ENCODE measurements at regions not wholly inside any gene's neighbourhood (a gene's known extent, or its start where the extent isn't known, plus 50 kb on each side); places are given as distances from the start of the nearest gene placed in this dataset.

DNA sequence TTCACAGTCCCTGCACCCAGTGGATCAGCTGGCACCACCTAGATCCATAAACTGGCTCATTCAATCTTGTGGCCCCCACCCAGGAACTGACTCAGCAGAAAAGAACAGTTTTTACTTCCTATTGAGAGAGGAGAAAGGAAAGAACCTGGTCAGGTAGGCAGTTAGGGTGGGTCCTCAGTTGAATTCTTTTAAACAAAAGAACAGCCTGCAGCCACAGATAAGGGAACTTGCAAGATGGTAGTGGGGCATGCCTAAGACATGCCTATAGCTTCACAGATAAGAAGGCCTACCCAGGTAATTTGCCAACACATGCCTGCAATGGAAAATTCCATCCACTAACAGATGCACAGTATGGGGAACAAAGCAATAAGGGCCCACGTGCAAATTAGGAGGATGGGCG lies 86.7 kb upstream of the NLGN4Y start:
- no peak overlapping the region for H3K9ac ChIP-seq (ENCODE audit: low read length)
- H3K4me3 ChIP-seq (ENCODE audit: control extremely low read depth in 1 of 5, extremely low read depth in 1 of 5, insufficient read depth in 1 of 5, low read depth in 2 of 5, low read length in 4 of 5): no peak overlapping the region
- H3K9me3 ChIP-seq (ENCODE audit: control extremely low read depth in 1 of 3, control insufficient read depth in 2 of 3, insufficient read depth in 1 of 3, low read length in 2 of 3): no peaks in the 10 kb centered on the region
- H3K36me3 ChIP-seq (replicated peaks in 1 of 2; ENCODE audit: control extremely low read depth in 1 of 2, control insufficient read depth in 1 of 2, extremely low read depth in 1 of 2, insufficient read depth in 2 of 2, low read length in 1 of 2): no peaks in the 10 kb centered on the region
- H3K4me1 Mint-ChIP-seq: no peaks in the 10 kb centered on the region
- CTCF ChIA-PET: no interaction called here
- H3K4me1 ChIP-seq (ENCODE audit: control insufficient read depth in 2 of 2, insufficient read depth in 2 of 2, low read length in 2 of 2): no peaks in the 10 kb centered on the region
- no peak overlapping the region for H3K27ac ChIP-seq (ENCODE audit: low read length in 2 of 2)
- intact Hi-C loops (cut with micrococcal nuclease): no loop called here
- ATAC-seq (ENCODE audit: low read depth) (no peak), DNase-seq (no peak)
- no peaks in the 10 kb centered on the region for H3K9me3 Mint-ChIP-seq (ENCODE audit: insufficient read depth)
- H3K27ac Mint-ChIP-seq: no peak overlapping the region
- H3K79me2 ChIP-seq (ENCODE audit: control insufficient read depth, insufficient read depth, low read length): no peaks in the 10 kb centered on the region
- no CpG with 5 or more reads among the region's 2 CpGs for WGBS (ENCODE audit: insufficient coverage)
- H2AFZ ChIP-seq (ENCODE audit: insufficient read depth, low read depth, low read length, poor library complexity, severe bottlenecking): no peak overlapping the region
- POLR2A ChIA-PET: no interaction called here
- H3K27me3 Mint-ChIP-seq: no peaks in the 10 kb centered on the region
- H4K20me1 ChIP-seq (ENCODE audit: control insufficient read depth, insufficient read depth, low read length, poor library complexity, severe bottlenecking): no peaks in the 10 kb centered on the region
- H3K4me3 Mint-ChIP-seq: no peak overlapping the region
- H3K27me3 ChIP-seq (replicated peaks in 1 of 4; ENCODE audit: control extremely low read depth in 1 of 4, control insufficient read depth in 3 of 4, insufficient read depth in 4 of 4, low read length in 3 of 4): no peaks in the 10 kb centered on the region
- no peak overlapping the region for H3K4me2 ChIP-seq (replicated peaks; ENCODE audit: low read depth, low read length, poor library complexity, severe bottlenecking)
- TF ChIP-seq, protein P1, sequence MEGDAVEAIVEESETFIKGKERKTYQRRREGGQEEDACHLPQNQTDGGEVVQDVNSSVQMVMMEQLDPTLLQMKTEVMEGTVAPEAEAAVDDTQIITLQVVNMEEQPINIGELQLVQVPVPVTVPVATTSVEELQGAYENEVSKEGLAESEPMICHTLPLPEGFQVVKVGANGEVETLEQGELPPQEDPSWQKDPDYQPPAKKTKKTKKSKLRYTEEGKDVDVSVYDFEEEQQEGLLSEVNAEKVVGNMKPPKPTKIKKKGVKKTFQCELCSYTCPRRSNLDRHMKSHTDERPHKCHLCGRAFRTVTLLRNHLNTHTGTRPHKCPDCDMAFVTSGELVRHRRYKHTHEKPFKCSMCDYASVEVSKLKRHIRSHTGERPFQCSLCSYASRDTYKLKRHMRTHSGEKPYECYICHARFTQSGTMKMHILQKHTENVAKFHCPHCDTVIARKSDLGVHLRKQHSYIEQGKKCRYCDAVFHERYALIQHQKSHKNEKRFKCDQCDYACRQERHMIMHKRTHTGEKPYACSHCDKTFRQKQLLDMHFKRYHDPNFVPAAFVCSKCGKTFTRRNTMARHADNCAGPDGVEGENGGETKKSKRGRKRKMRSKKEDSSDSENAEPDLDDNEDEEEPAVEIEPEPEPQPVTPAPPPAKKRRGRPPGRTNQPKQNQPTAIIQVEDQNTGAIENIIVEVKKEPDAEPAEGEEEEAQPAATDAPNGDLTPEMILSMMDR (IDR thresholded peaks at IDR 0.05): no peak
- TF ChIP-seq EZH2 (IDR thresholded peaks at IDR 0.05; ENCODE audit: borderline replicate concordance, insufficient read depth, low read depth, low read length, poor library complexity, severe bottlenecking): no peak

DNA sequence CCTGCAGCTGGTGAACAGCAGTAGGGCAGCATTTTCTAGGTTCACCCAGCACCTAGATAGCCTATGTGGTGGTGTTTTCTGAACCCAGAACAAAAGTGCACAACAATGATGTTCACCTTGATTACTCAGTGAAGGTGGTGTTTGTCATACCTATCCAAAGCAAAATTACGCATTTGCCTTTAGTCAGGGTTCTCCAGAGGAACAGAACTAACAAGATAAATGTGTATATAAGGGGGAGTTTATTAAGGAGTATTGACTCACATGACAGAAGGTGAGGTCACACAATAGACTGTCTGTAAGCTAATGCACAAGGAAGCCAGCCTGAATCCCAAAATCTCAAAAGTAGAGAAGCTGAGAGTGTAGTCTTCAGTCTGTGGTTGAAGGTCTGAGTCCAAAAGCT lies 85.9 kb upstream of the NLGN4Y start:
- no peak for DNase-seq
- no peak for ATAC-seq (ENCODE audit: low read depth)
- Mint-ChIP-seq H3K4me1 (no peaks in the 10 kb centered on the region), H3K4me3 (no peak overlapping the region), H3K27me3 (no peaks in the 10 kb centered on the region), H3K27ac (no peak overlapping the region), H3K9me3 (ENCODE audit: insufficient read depth) (no peaks in the 10 kb centered on the region)
- no peaks in the 10 kb centered on the region for H3K36me3 ChIP-seq (replicated peaks in 1 of 2; ENCODE audit: control extremely low read depth in 1 of 2, control insufficient read depth in 1 of 2, extremely low read depth in 1 of 2, insufficient read depth in 2 of 2, low read length in 1 of 2)
- no peaks in the 10 kb centered on the region for H3K79me2 ChIP-seq (ENCODE audit: control insufficient read depth, insufficient read depth, low read length)
- H3K9ac ChIP-seq (ENCODE audit: low read length): no peak overlapping the region
- ChIA-PET POLR2A (no interaction called here), CTCF (no interaction called here)
- no peak overlapping the region for H3K4me2 ChIP-seq (replicated peaks; ENCODE audit: low read depth, low read length, poor library complexity, severe bottlenecking)
- H2AFZ ChIP-seq (ENCODE audit: insufficient read depth, low read depth, low read length, poor library complexity, severe bottlenecking): no peak overlapping the region
- H3K9me3 ChIP-seq (ENCODE audit: control extremely low read depth in 1 of 3, control insufficient read depth in 2 of 3, insufficient read depth in 1 of 3, low read length in 2 of 3): no peaks in the 10 kb centered on the region
- no peaks in the 10 kb centered on the region for H3K4me1 ChIP-seq (ENCODE audit: control insufficient read depth in 2 of 2, insufficient read depth in 2 of 2, low read length in 2 of 2)
- H4K20me1 ChIP-seq (ENCODE audit: control insufficient read depth, insufficient read depth, low read length, poor library complexity, severe bottlenecking): no peaks in the 10 kb centered on the region
- no peak overlapping the region for H3K27ac ChIP-seq (ENCODE audit: low read length in 2 of 2)
- no peak for TF ChIP-seq EZH2 (IDR thresholded peaks at IDR 0.05; ENCODE audit: borderline replicate concordance, insufficient read depth, low read depth, low read length, poor library complexity, severe bottlenecking)
- TF ChIP-seq, protein P1 (IDR thresholded peaks at IDR 0.05): no peak
- intact Hi-C loops (cut with micrococcal nuclease): no loop called here
- H3K4me3 ChIP-seq (ENCODE audit: control extremely low read depth in 1 of 5, extremely low read depth in 1 of 5, insufficient read depth in 1 of 5, low read depth in 2 of 5, low read length in 4 of 5): no peak overlapping the region
- H3K27me3 ChIP-seq (replicated peaks in 1 of 4; ENCODE audit: control extremely low read depth in 1 of 4, control insufficient read depth in 3 of 4, insufficient read depth in 4 of 4, low read length in 3 of 4): no peaks in the 10 kb centered on the region
- no CpG with 5 or more reads among the region's 1 CpG for WGBS (ENCODE audit: insufficient coverage)

Data from B cell (primary cell).